Mesenchymal stem cell (in vitro differentiated cells and primary cell): ENCODE measurements at regions not wholly inside any gene's neighbourhood (a gene's known extent, or its start where the extent isn't known, plus 50 kb on each side); places are given as distances from the start of the nearest gene placed in this dataset.

Source experiments
- DNase-seq: peaks from one replicate; pipeline ENCODE4 v3.0.0-alpha.2; 2013
- H2AFZ ChIP-seq: one replicate; pipeline ENCODE4 v1.6.1; 2013; ENCODE audit warnings: low read depth, mild to moderate bottlenecking, control low read depth, inconsistent platforms, low read length, moderate library complexity
- H2AK5ac ChIP-seq: 2 replicates; pipeline ENCODE4 v1.6.1; 2013; ENCODE audit warnings: low read length, moderate library complexity, mild to moderate bottlenecking, inconsistent platforms; ENCODE audit not compliant: severe bottlenecking
- H2BK120ac ChIP-seq: one replicate; pipeline ENCODE4 v1.6.1; 2013; ENCODE audit warnings: low read depth, mild to moderate bottlenecking, inconsistent platforms, low read length, moderate library complexity
- H2BK12ac ChIP-seq, 2 experiments: one replicate each; pipeline ENCODE4 v1.6.1; 2013; ENCODE audit warnings: inconsistent platforms in 2 of 2, low read length in 2 of 2, mild to moderate bottlenecking in 2 of 2, moderate library complexity in 2 of 2, control low read depth in 1 of 2
- H2BK15ac ChIP-seq: one replicate; pipeline ENCODE4 v1.6.1; 2013; ENCODE audit warnings: mild to moderate bottlenecking, low read depth, inconsistent platforms; ENCODE audit not compliant: poor library complexity, severe bottlenecking
- H2BK5ac ChIP-seq: 2 replicates; pipeline ENCODE4 v1.6.1; 2013; ENCODE audit warnings: low read depth, mild to moderate bottlenecking, low read length, control low read depth, inconsistent platforms; ENCODE audit not compliant: poor library complexity, severe bottlenecking
- H3K14ac ChIP-seq, 2 experiments: one replicate each; pipeline ENCODE4 v1.6.1; 2013; ENCODE audit warnings: inconsistent platforms in 2 of 2, low read length in 2 of 2, control low read depth in 1 of 2, mild to moderate bottlenecking in 1 of 2, moderate library complexity in 1 of 2
- H3K18ac ChIP-seq, 2 experiments: one replicate each; pipeline ENCODE4 v1.6.1; 2013; ENCODE audit warnings: inconsistent platforms in 2 of 2, low read length in 2 of 2, control low read depth in 1 of 2, low read depth in 1 of 2, mild to moderate bottlenecking in 1 of 2
- H3K23ac ChIP-seq, 2 experiments: one replicate each; pipeline ENCODE4 v1.6.1; 2013; ENCODE audit warnings: inconsistent platforms in 2 of 2, low read length in 2 of 2, mild to moderate bottlenecking in 2 of 2, moderate library complexity in 2 of 2, control low read depth in 1 of 2
- H3K27ac ChIP-seq: 2 replicates; pipeline ENCODE4 v1.5.1; 2013; ENCODE audit warnings: mild to moderate bottlenecking, moderate library complexity, low read length, control low read depth, inconsistent platforms; ENCODE audit not compliant: poor library complexity, severe bottlenecking
- H3K27me3 ChIP-seq, 2 experiments: 2 replicates each; pipeline versions ENCODE4 v1.6.1 to v1.7.0; 2013; ENCODE audit warnings: low read length in 2 of 2, mild to moderate bottlenecking in 2 of 2, moderate library complexity in 2 of 2, control low read depth in 1 of 2, inconsistent platforms in 1 of 2; ENCODE audit not compliant: control insufficient read depth in 1 of 2, insufficient read depth in 1 of 2
- H3K36me3 ChIP-seq, 2 experiments: 2 replicates each; pipeline versions ENCODE4 v1.6.1 to v1.7.0; 2013; ENCODE audit warnings: low read length in 2 of 2, control low read depth in 1 of 2, inconsistent platforms in 1 of 2, low read depth in 1 of 2, mild to moderate bottlenecking in 1 of 2; ENCODE audit not compliant: insufficient read depth in 2 of 2, control insufficient read depth in 1 of 2
- H3K4ac ChIP-seq, 2 experiments: one replicate each; pipeline ENCODE4 v1.6.1; 2013; ENCODE audit warnings: inconsistent platforms in 2 of 2, low read length in 2 of 2, mild to moderate bottlenecking in 2 of 2, moderate library complexity in 2 of 2, control low read depth in 1 of 2, low read depth in 1 of 2
- H3K4me1 ChIP-seq: 2 replicates; pipeline ENCODE4 v1.6.1; 2013; ENCODE audit warnings: low read depth, low read length, control low read depth; ENCODE audit not compliant: control insufficient read depth, insufficient read depth
- H3K4me2 ChIP-seq: 2 replicates; pipeline ENCODE4 v1.6.1; 2013; ENCODE audit warnings: low read length, mild to moderate bottlenecking, inconsistent platforms; ENCODE audit not compliant: poor library complexity, severe bottlenecking
- H3K4me3 ChIP-seq, 2 experiments: 2 replicates each; pipeline versions ENCODE4 v1.5.1 to v1.7.0; 2013; ENCODE audit warnings: low read length in 2 of 2, mild to moderate bottlenecking in 2 of 2, control low read depth in 1 of 2, low read depth in 1 of 2; ENCODE audit not compliant: insufficient read depth in 1 of 2
- H3K79me1 ChIP-seq: replicated peaks from 2 replicates; pipeline ENCODE4 v1.6.1; 2013; ENCODE audit warnings: mild to moderate bottlenecking, control low read depth, low read length, inconsistent platforms; ENCODE audit not compliant: poor library complexity, severe bottlenecking
- H3K9ac ChIP-seq: 2 replicates; pipeline ENCODE4 v1.7.0; 2013; ENCODE audit warnings: mild to moderate bottlenecking, low read length, moderate library complexity
- H3K9me3 ChIP-seq: 2 replicates; pipeline ENCODE4 v1.7.0; 2013; ENCODE audit warnings: mild to moderate bottlenecking, low read length; ENCODE audit not compliant: control insufficient read depth
- H4K8ac ChIP-seq: one replicate; pipeline ENCODE4 v1.6.1; 2013; ENCODE audit warnings: inconsistent platforms, mild to moderate bottlenecking, low read length, moderate library complexity
- H4K91ac ChIP-seq: one replicate; pipeline ENCODE4 v1.6.1; 2013; ENCODE audit warnings: mild to moderate bottlenecking, low read length, inconsistent platforms
- WGBS: methylation state at CpG from one replicate; pipeline ENCODE4 v1.1.7; 2013; ENCODE audit warnings: mixed read lengths; 5-methylcytosine and 5-hydroxymethylcytosine counted together

- Histone ChIP-seq H2BK5ac (no peak overlapping the region), H2BK12ac (no peak overlapping the region), H3K36me3 (no peaks in the 10 kb centered on the region), H3K4ac (no peak overlapping the region), H2AFZ (no peak overlapping the region), H3K4me2 (no peak overlapping the region), H3K27me3 (no peaks in the 10 kb centered on the region), H2BK15ac (no peak overlapping the region), H3K9ac (no peak overlapping the region), H3K14ac (no peak overlapping the region), H3K9me3 (no peaks in the 10 kb centered on the region), H4K91ac (no peak overlapping the region), H2BK120ac (no peak overlapping the region), H2AK5ac (no peak overlapping the region), H3K4me3 (no peak overlapping the region), H3K27ac (no peak overlapping the region), H3K79me1 (no peaks in the 10 kb centered on the region), H3K4me1 (no peaks in the 10 kb centered on the region), H3K18ac (no peak overlapping the region), H3K23ac (no peak overlapping the region), H4K8ac (no peak overlapping the region)
- WGBS: 95% methylated on average over 6 of the region's 7 CpGs
- no peak for DNase-seq
These were observed 221.4 kb downstream of the GATA3 start for GRCh38 chr10:8275911-8276310.

DNA sequence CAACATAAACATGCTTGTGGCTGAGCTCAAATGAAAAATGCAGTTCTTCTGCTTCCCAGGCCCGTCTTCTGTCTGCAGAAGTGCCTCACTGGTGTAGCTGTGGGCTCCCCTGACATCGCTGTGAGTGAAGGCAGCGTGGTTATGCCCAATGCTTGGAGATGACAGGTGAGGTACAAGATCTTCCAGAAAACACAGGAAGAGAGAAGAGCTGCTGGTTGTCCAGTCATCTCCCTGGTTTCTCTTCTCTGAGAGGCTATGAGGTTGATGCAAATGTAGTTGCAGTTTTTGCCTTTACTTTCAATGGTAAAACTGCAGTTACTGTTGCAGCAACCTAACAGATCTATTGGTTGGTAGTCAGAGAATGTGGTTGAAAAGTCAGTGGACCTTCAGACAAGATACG lies 223.6 kb downstream of the GATA3 start:
- no peak overlapping the region for H3K27ac ChIP-seq
- no peak overlapping the region for H2BK120ac ChIP-seq
- 79% methylated on average over 4 of the region's 4 CpGs for WGBS

DNA sequence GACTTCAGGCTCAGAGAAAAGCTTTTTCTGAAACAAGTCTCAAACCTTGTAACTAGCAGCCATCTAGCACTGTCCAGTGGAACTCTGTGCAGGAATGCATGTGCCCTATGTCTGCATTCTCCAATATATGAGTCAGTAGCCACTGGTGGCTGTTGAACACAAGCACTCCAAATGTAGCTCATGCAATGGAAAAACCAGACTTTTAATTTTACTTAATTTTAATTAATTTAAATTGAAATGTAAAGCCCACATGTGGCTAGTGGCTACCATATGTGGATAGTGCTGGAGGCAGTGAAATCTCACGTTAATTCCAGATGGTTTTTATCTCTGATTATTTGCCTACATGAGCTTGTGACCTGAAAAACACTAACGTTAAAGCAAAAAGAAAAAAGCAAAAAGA lies 225.1 kb downstream of the GATA3 start:
- no peaks in the 10 kb centered on the region for H3K79me1 ChIP-seq
- no peak overlapping the region for H4K91ac ChIP-seq
- no peak overlapping the region for H3K4ac ChIP-seq
- H3K27ac ChIP-seq: no peak overlapping the region
- WGBS: 77% methylated on average over 2 of the region's 2 CpGs
- peak; percentile 69 for DNase-seq
- H3K9ac ChIP-seq: no peak overlapping the region
- no peaks in the 10 kb centered on the region for H3K27me3 ChIP-seq
- H2BK15ac ChIP-seq: no peak overlapping the region
- no peaks in the 10 kb centered on the region for H3K36me3 ChIP-seq
- no peak overlapping the region for H3K4me2 ChIP-seq
- no peak overlapping the region for H2BK120ac ChIP-seq
- no peak overlapping the region for H3K4me3 ChIP-seq
- no peak overlapping the region for H3K18ac ChIP-seq
- no peak overlapping the region for H3K14ac ChIP-seq
- no peak overlapping the region for H2AFZ ChIP-seq
- no peak overlapping the region for H2AK5ac ChIP-seq
- H3K4me1 ChIP-seq: no peaks in the 10 kb centered on the region
- H3K23ac ChIP-seq: no peak overlapping the region
- H2BK5ac ChIP-seq: no peak overlapping the region
- no peak overlapping the region for H2BK12ac ChIP-seq
- H4K8ac ChIP-seq: no peak overlapping the region
- H3K9me3 ChIP-seq: no peaks in the 10 kb centered on the region

More for the DNA sequence above, 223.6 kb downstream of the GATA3 start:
- no peak overlapping the region for H2BK12ac ChIP-seq
- H2BK15ac ChIP-seq: no peak overlapping the region
- H3K14ac ChIP-seq: no peak overlapping the region
- H3K4me2 ChIP-seq: no peak overlapping the region
- H3K9me3 ChIP-seq: no peaks in the 10 kb centered on the region
- H3K18ac ChIP-seq: no peak overlapping the region
- H3K4me1 ChIP-seq: no peaks in the 10 kb centered on the region
- no peak overlapping the region for H4K8ac ChIP-seq
- H2AK5ac ChIP-seq: no peak overlapping the region
- DNase-seq: no peak
- no peak overlapping the region for H3K4ac ChIP-seq
- H2AFZ ChIP-seq: no peak overlapping the region
- no peaks in the 10 kb centered on the region for H3K79me1 ChIP-seq
- no peak overlapping the region for H3K4me3 ChIP-seq
- no peaks in the 10 kb centered on the region for H3K27me3 ChIP-seq
- no peak overlapping the region for H2BK5ac ChIP-seq
- H3K23ac ChIP-seq: no peak overlapping the region
- H3K9ac ChIP-seq: no peak overlapping the region
- no peaks in the 10 kb centered on the region for H3K36me3 ChIP-seq
- H4K91ac ChIP-seq: no peak overlapping the region

GRCh38 chr10:8280946-8281345 lies 226.5 kb downstream of the GATA3 start:
- H3K9ac ChIP-seq: no peak overlapping the region
- H2BK12ac ChIP-seq: no peak overlapping the region
- DNase-seq: no peak
- no peak overlapping the region for H2AK5ac ChIP-seq
- no peak overlapping the region for H3K4me2 ChIP-seq
- no peak overlapping the region for H2BK120ac ChIP-seq
- no peak overlapping the region for H2BK5ac ChIP-seq
- no peak overlapping the region for H4K8ac ChIP-seq
- H3K14ac ChIP-seq: no peak overlapping the region
- H3K9me3 ChIP-seq: no peaks in the 10 kb centered on the region
- H2AFZ ChIP-seq: no peak overlapping the region
- H3K4ac ChIP-seq: no peak overlapping the region
- H3K23ac ChIP-seq: no peak overlapping the region
- no peaks in the 10 kb centered on the region for H3K27me3 ChIP-seq
- no peaks in the 10 kb centered on the region for H3K36me3 ChIP-seq
- H2BK15ac ChIP-seq: no peak overlapping the region
- H3K27ac ChIP-seq: no peak overlapping the region
- H3K79me1 ChIP-seq: no peaks in the 10 kb centered on the region
- H3K4me1 ChIP-seq: no peaks in the 10 kb centered on the region
- no peak overlapping the region for H3K4me3 ChIP-seq
- no peak overlapping the region for H3K18ac ChIP-seq
- WGBS: 95% methylated on average over 7 of the region's 7 CpGs
- H4K91ac ChIP-seq: no peak overlapping the region
